HEK293 (cell line): ENCODE measurements at regions not wholly inside any gene's neighbourhood (a gene's known extent, or its start where the extent isn't known, plus 50 kb on each side); places are given as distances from the start of the nearest gene placed in this dataset.

Experiments
- CTCF ChIP-seq: fragments of 450-650 bp; formaldehyde crosslinking; IDR thresholded peaks from 2 replicates; pipeline ENCODE4 v1.5.1; 2016; ENCODE audit warnings: missing biosample characterization, missing genetic modification characterization
- KLF16 ChIP-seq: fragments of 450-650 bp; formaldehyde crosslinking; IDR thresholded peaks from 2 replicates; pipeline ENCODE4 v1.5.1; 2017; ENCODE audit warnings: missing biosample characterization, missing genetic modification characterization
- MYNN ChIP-seq: fragments of 450-650 bp; formaldehyde crosslinking; IDR thresholded peaks from 2 replicates; pipeline ENCODE4 v1.5.1; 2016; ENCODE audit warnings: missing biosample characterization, missing genetic modification characterization, borderline replicate concordance
- REST ChIP-seq: fragments of 450-650 bp; formaldehyde crosslinking; IDR thresholded peaks from 2 replicates; pipeline ENCODE4 v1.5.1; 2016; ENCODE audit warnings: missing biosample characterization, missing genetic modification characterization
- SP2 ChIP-seq: fragments of 450-650 bp; formaldehyde crosslinking; IDR thresholded peaks from 2 replicates; pipeline ENCODE4 v1.5.1; 2016; ENCODE audit warnings: missing biosample characterization, missing genetic modification characterization
- TRIM28 ChIP-seq: IDR thresholded peaks from 2 replicates; pipeline ENCODE4 v1.6.1; 2011; ENCODE audit warnings: low read length, control low read depth, borderline replicate concordance
- YY1 ChIP-seq: fragments of 450-650 bp; formaldehyde crosslinking; IDR thresholded peaks from 2 replicates; pipeline ENCODE4 v1.5.1; 2018; ENCODE audit warnings: missing biosample characterization, missing genetic modification characterization
- ZNF423 ChIP-seq: fragments of 450-650 bp; formaldehyde crosslinking; IDR thresholded peaks from 2 replicates; pipeline ENCODE4 v1.5.1; 2016; ENCODE audit warnings: missing biosample characterization, missing genetic modification characterization
- ZNF426 ChIP-seq: fragments of 450-650 bp; formaldehyde crosslinking; IDR thresholded peaks from 2 replicates; pipeline ENCODE4 v1.5.1; 2017; ENCODE audit warnings: missing biosample characterization, missing genetic modification characterization, mild to moderate bottlenecking, inconsistent platforms, moderate library complexity

- no peak for TF ChIP-seq MYNN (tag by site-specific recombination)
- TF ChIP-seq YY1 = no peak
- no peak for TF ChIP-seq REST (tag by site-specific recombination)
- no peak for TF ChIP-seq SP2 (tag by site-specific recombination)
- no peak for TF ChIP-seq KLF16 (tag by site-specific recombination)
- TF ChIP-seq ZNF426 = no peak
- no peak for TF ChIP-seq TRIM28
- TF ChIP-seq CTCF = no peak
- no peak for TF ChIP-seq ZNF423 (tag by site-specific recombination)
Observed at GRCh38 chr7:46264646-46265045, 343.6 kb upstream of the IGFBP3 start.
